ENCODE measurements at regions not wholly inside any gene's neighbourhood (a gene's known extent, or its start where the extent isn't known, plus 50 kb on each side); places are given as distances from the start of the nearest gene placed in this dataset.
A peak's percentile ranks its signal among the peaks of the same experiment; 100 is the strongest.
"Not testable (repeated sequence)": the region's sequence is repeated elsewhere in the genome, so short reads cannot be mapped to it uniquely, and the experiment has no call there.

GRCh38 chr4:145266881-145267280 lies 86.5 kb upstream of the OTUD4 start:
- H3K27ac ChIP-seq = no peak overlapping the region

DNA sequence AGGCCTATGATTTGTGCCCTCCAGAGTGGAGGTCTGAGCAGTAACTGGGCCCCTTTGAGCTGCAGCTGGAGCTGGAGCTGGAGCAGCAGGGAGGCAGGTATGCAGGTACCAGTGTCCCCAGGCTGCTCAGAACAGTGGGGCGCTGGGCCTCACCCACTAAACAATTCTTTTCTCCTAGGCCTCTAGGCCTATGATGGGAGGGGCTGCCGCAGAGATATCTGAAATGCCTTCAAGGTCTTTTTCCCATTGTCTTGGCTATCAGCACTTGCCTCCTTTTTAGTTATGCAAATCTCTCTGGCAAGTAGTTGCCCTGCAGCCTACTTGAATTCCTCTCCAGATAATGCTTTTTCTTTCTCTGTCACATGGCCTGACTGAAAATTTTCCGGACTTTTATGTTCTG lies 79.7 kb upstream of the OTUD4 start:
- Histone ChIP-seq H3K9me3 (replicated peaks) (no peaks in the 10 kb centered on the region), H3K4me1 (no peaks in the 10 kb centered on the region), H3K4me3 (no peak overlapping the region), H3K27me3 (no peaks in the 10 kb centered on the region), H3K36me3 (no peaks in the 10 kb centered on the region), H3K27ac (no peak overlapping the region)
- no peak for DNase-seq

More at GRCh38 chr4:145266881-145267280, 86.5 kb upstream of the OTUD4 start:
- no peak overlapping the region for H3K4me3 ChIP-seq
- DNase-seq = no peak
- H3K27me3 ChIP-seq = no peaks in the 10 kb centered on the region
- H3K9me3 ChIP-seq (replicated peaks) = no peaks in the 10 kb centered on the region
- H3K36me3 ChIP-seq = no peaks in the 10 kb centered on the region
- no peaks in the 10 kb centered on the region for H3K4me1 ChIP-seq

DNA sequence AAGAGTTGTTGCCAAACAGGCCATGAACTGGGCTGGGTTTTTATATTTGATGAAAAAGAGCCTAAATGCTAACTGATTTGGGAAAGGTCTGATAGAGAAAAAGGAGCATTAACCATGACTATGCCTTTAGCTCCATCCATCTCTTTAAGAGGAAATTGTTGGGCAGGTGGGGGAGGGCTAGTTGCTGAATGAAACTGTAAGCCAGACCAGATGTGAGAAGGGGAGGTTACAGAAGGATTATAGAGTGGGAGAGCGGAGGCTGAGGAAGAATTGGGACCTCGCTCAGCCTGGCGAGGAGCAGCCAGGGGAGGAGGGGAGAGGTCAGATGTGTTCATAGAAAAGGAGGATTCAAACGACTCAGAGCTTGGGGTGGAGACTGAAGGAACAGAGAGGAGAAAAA lies 74.9 kb upstream of the OTUD4 start:
- not testable (repeated sequence) for H3K9me3 ChIP-seq (replicated peaks); H3K4me3 ChIP-seq; H3K27ac ChIP-seq; H3K4me1 ChIP-seq; H3K36me3 ChIP-seq; H3K27me3 ChIP-seq; DNase-seq

GRCh38 chr4:145252190-145252589 lies 71.8 kb upstream of the OTUD4 start:
- DNase-seq = no peak
- H3K9me3 ChIP-seq (replicated peaks) = no peaks in the 10 kb centered on the region
- H3K27ac ChIP-seq = no peak overlapping the region
- H3K4me1 ChIP-seq = no peaks in the 10 kb centered on the region
- no peaks in the 10 kb centered on the region for H3K27me3 ChIP-seq
- no peak overlapping the region for H3K4me3 ChIP-seq
- no peaks in the 10 kb centered on the region for H3K36me3 ChIP-seq

GRCh38 chr4:145251391-145251790 lies 71.0 kb upstream of the OTUD4 start:
- no peak for DNase-seq
- Histone ChIP-seq H3K4me1 (no peaks in the 10 kb centered on the region), H3K27ac (no peak overlapping the region), H3K27me3 (no peaks in the 10 kb centered on the region), H3K4me3 (no peak overlapping the region), H3K36me3 (no peaks in the 10 kb centered on the region), H3K9me3 (replicated peaks) (no peaks in the 10 kb centered on the region)

DNA sequence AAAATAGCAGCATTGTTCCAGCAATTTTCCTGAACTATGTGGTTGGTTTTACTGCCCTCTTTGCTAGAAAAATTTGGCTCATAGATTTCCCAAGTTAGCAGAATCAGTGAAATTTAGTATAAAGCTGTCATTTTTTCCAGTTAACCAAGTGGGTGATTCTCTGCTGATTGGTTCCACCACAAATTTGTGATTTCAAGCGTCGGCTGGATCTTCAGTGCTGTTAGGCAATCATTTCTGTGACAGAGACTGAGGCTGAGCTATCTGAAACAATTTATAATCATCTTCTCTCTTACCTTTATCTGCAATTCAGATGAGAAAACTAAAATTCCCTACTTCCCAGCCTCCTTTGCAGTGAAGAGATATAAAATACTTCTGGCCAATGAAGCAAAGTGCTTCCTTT lies 68.6 kb upstream of the OTUD4 start:
- DNase-seq = no peak
- Histone ChIP-seq H3K9me3 (replicated peaks) (no peaks in the 10 kb centered on the region), H3K36me3 (no peaks in the 10 kb centered on the region), H3K27ac (no peak overlapping the region), H3K27me3 (no peaks in the 10 kb centered on the region), H3K4me3 (no peak overlapping the region), H3K4me1 (no peaks in the 10 kb centered on the region)

GRCh38 chr4:145248502-145248901 lies 68.1 kb upstream of the OTUD4 start:
- no peaks in the 10 kb centered on the region for H3K27me3 ChIP-seq
- no peak overlapping the region for H3K4me3 ChIP-seq
- DNase-seq = no peak
- H3K4me1 ChIP-seq = no peaks in the 10 kb centered on the region
- no peak overlapping the region for H3K27ac ChIP-seq
- no peaks in the 10 kb centered on the region for H3K9me3 ChIP-seq (replicated peaks)
- no peaks in the 10 kb centered on the region for H3K36me3 ChIP-seq

- DNase-seq = peak; percentile 51 to 79
Observed at GRCh38 chr4:145234091-145234706, 53.8 kb upstream of the OTUD4 start.

DNA sequence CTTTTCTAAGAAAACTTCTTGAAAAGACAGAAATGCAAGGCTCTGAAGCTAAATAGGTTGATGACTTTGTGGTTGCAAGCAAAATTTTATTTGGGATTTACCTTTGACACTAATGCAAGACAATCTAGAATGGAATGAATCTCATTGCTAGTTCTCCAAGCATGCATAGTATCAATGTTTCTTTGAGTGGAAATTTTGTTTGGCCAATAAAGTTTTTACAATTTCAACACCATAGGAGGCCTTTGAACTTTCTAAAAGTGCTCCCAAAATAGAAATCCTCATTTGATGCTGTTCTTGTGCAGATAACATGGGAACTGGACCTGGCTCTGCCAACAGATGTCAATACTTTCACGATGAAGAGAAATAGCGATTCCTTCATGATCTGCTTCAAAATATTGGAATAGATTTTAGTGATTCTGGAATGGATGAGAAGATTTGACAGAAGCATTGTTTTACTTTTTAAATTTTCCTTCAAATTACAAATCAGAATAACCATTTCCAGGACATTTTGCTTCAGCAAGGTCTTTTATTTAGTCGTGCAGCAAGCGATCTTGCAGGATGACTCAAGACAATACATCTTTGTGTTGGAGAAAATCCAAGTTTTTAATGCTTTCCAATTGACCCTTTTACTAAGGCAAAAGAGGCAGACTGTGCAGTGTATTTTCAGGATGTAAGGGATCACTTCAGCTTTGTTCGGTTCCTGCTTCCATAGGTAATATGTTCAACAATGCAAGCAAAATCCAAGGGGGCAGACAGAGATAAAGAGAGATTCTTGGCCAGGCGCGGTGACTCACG lies 51.7 kb upstream of the OTUD4 start:
- no peak overlapping the region for H3K27ac ChIP-seq
- no peaks in the 10 kb centered on the region for H3K27me3 ChIP-seq
- H3K4me3 ChIP-seq = no peak overlapping the region
- no peaks in the 10 kb centered on the region for H3K36me3 ChIP-seq
- H3K9me3 ChIP-seq (replicated peaks) = no peaks in the 10 kb centered on the region
- no peaks in the 10 kb centered on the region for H3K4me1 ChIP-seq
- no peak for DNase-seq

More at GRCh38 chr4:145234091-145234706, 53.8 kb upstream of the OTUD4 start:
- no peaks in the 10 kb centered on the region for H3K4me1 ChIP-seq
- H3K36me3 ChIP-seq = no peaks in the 10 kb centered on the region
- H3K9me3 ChIP-seq (replicated peaks) = no peaks in the 10 kb centered on the region
- H3K27ac ChIP-seq = no peak overlapping the region
- H3K27me3 ChIP-seq = no peaks in the 10 kb centered on the region
- H3K4me3 ChIP-seq = no peak overlapping the region

- Histone ChIP-seq H3K4me1 (no peaks in the 10 kb centered on the region), H3K27ac (no peak overlapping the region), H3K36me3 (no peaks in the 10 kb centered on the region), H3K27me3 (no peaks in the 10 kb centered on the region), H3K9me3 (replicated peaks) (no peaks in the 10 kb centered on the region), H3K4me3 (no peak overlapping the region)
- no peak for DNase-seq
Observed at GRCh38 chr4:145230726-145231125, 50.3 kb upstream of the OTUD4 start.

All from SJCRH30 (cell line).